DND-41 (cell line): ENCODE measurements at regions not wholly inside any gene's neighbourhood (a gene's known extent, or its start where the extent isn't known, plus 50 kb on each side); places are given as distances from the start of the nearest gene placed in this dataset.

Source experiments
- EZH2 ChIP-seq: IDR thresholded peaks from 3 replicates; pipeline ENCODE4 v1.6.1; 2012; ENCODE audit warnings: borderline replicate concordance, low read depth, mild to moderate bottlenecking, moderate library complexity, low read length, inconsistent platforms; ENCODE audit not compliant: severe bottlenecking
- TF ChIP-seq, protein P1 (sequence below): IDR thresholded peaks from 2 replicates; pipeline ENCODE4 v1.5.1; 2012; ENCODE audit warnings: borderline replicate concordance, low read length, moderate library complexity, mild to moderate bottlenecking; ENCODE audit not compliant: poor library complexity, severe bottlenecking; ENCODE audit errors: extremely low read depth

- no peak for TF ChIP-seq EZH2
- TF ChIP-seq, protein P1, sequence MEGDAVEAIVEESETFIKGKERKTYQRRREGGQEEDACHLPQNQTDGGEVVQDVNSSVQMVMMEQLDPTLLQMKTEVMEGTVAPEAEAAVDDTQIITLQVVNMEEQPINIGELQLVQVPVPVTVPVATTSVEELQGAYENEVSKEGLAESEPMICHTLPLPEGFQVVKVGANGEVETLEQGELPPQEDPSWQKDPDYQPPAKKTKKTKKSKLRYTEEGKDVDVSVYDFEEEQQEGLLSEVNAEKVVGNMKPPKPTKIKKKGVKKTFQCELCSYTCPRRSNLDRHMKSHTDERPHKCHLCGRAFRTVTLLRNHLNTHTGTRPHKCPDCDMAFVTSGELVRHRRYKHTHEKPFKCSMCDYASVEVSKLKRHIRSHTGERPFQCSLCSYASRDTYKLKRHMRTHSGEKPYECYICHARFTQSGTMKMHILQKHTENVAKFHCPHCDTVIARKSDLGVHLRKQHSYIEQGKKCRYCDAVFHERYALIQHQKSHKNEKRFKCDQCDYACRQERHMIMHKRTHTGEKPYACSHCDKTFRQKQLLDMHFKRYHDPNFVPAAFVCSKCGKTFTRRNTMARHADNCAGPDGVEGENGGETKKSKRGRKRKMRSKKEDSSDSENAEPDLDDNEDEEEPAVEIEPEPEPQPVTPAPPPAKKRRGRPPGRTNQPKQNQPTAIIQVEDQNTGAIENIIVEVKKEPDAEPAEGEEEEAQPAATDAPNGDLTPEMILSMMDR, result no peak
Measured at GRCh38 chr10:36526033-36526432, 599.4 kb upstream of the ANKRD30A start.
